K562 (cell line): ENCODE measurements at regions not wholly inside any gene's neighbourhood (a gene's known extent, or its start where the extent isn't known, plus 50 kb on each side); places are given as distances from the start of the nearest gene placed in this dataset.

ENCODE experiments used
- ATAC-seq: fragments of 200-7000 bp; cut with Tn5 transposase; 3 replicates; pipeline ENCODE4 v1.9.1; 2020; ENCODE audit warnings: moderate library complexity
- BruUV-seq: library from RNA; stranded (reverse); fragments of 400-500 nt; replicated peaks from 2 replicates; lab custom pipeline; 2021; lab: Mats Ljungman, UMichigan
- CTCF ChIA-PET: fragments of 300-600 bp; formaldehyde crosslinking; extraction: SDS; loops from one replicate; lab custom pipeline; 2021; ENCODE audit warnings: low intra/inter-chr PET ratio; lab: Yijun Ruan, JAX
- POLR2A ChIA-PET: fragments of 300-600, 350-650 bp; sonication (Branson Sonifier 250); formaldehyde crosslinking; extraction: SDS; loops from one replicate; lab custom pipeline; 2021; ENCODE audit warnings: antibody characterized with exemption, inconsistent platforms; lab: Yijun Ruan, JAX
- DNase-seq, 4 experiments: peaks; one replicate each; pipeline versions ENCODE4 v3.0.0 to v3.0.0-alpha.2; 2011 to 2018; ENCODE audit warnings: low spot score in 3 of 4, mixed read lengths in 3 of 4; ENCODE audit errors: extremely low read depth in 1 of 4
- FAIRE-seq: peaks from 2 replicates; lab custom pipeline; 2011; peaks lifted over from hg19 to GRCh38; lab: Jason Lieb, UNC
- H2AFZ ChIP-seq: 2 replicates; pipeline ENCODE4 v1.6.0; 2011; ENCODE audit warnings: low read depth, low read length, control low read depth, inconsistent platforms
- H3K27ac ChIP-seq: fragments of 200-600 bp; 3 replicates; pipeline ENCODE4 v1.8.0; 2011; ENCODE audit warnings: low read depth, mild to moderate bottlenecking, control low read depth, inconsistent platforms, low read length, moderate library complexity, mixed read lengths; ENCODE audit errors: extremely low read depth
- H3K27me3 ChIP-seq, 2 experiments: fragments of 300-600 bp in 1 of 2; 2 replicates in 1 of 2; 3 replicates in 1 of 2; pipeline versions ENCODE4 v1.6.0 to v1.8.0; 2011; ENCODE audit warnings: inconsistent platforms in 2 of 2, low read length in 2 of 2, mild to moderate bottlenecking in 1 of 2, mixed read lengths in 1 of 2, moderate library complexity in 1 of 2; ENCODE audit not compliant: control insufficient read depth in 2 of 2, insufficient read depth in 2 of 2
- H3K36me3 ChIP-seq: fragments of 300-600 bp; 3 replicates; pipeline ENCODE4 v1.8.0; 2011; ENCODE audit warnings: mild to moderate bottlenecking, low read length, inconsistent platforms; ENCODE audit not compliant: control insufficient read depth, insufficient read depth
- H3K4me1 ChIP-seq, 2 experiments: fragments of 200-600 bp in 1 of 2; replicated peaks in 1 of 2; 2 replicates in 1 of 2; 3 replicates in 1 of 2; pipeline versions ENCODE4 v1.5.1 to v1.8.0; 2011; ENCODE audit warnings: inconsistent platforms in 2 of 2, low read length in 2 of 2, mild to moderate bottlenecking in 1 of 2, mixed read lengths in 1 of 2, moderate library complexity in 1 of 2; ENCODE audit not compliant: control insufficient read depth in 2 of 2, insufficient read depth in 2 of 2
- H3K4me2 ChIP-seq: 2 replicates; pipeline ENCODE4 v1.6.1; 2011; ENCODE audit warnings: low read length, control low read depth, inconsistent platforms, mixed read lengths; ENCODE audit not compliant: insufficient read depth
- H3K4me3 ChIP-seq: fragments of 200-600 bp; sonication (generic), shearing (Covaris generic); 2 replicates; pipeline ENCODE4 v1.5.1; 2016; ENCODE audit warnings: control low read depth, inconsistent platforms
- H3K79me2 ChIP-seq: fragments of 200-600 bp; 3 replicates; pipeline ENCODE4 v1.8.0; 2011; ENCODE audit warnings: low read length, inconsistent platforms; ENCODE audit not compliant: control insufficient read depth, insufficient read depth
- H3K9ac ChIP-seq, 2 experiments: 2 replicates each; pipeline versions ENCODE4 v1.6.0 to v1.6.1; 2011; ENCODE audit warnings: low read depth in 2 of 2, low read length in 2 of 2, control low read depth in 1 of 2, inconsistent platforms in 1 of 2, mild to moderate bottlenecking in 1 of 2, mixed read lengths in 1 of 2; ENCODE audit not compliant: insufficient read depth in 1 of 2
- H3K9me1 ChIP-seq: one replicate; pipeline ENCODE4 v1.6.0; 2011; ENCODE audit warnings: inconsistent platforms, mild to moderate bottlenecking, low read length, moderate library complexity; ENCODE audit not compliant: control insufficient read depth, insufficient read depth
- H3K9me3 ChIP-seq: replicated peaks from 2 replicates; pipeline ENCODE4 v1.5.1; 2011; ENCODE audit warnings: low read depth, low read length, inconsistent platforms; ENCODE audit not compliant: control insufficient read depth, insufficient read depth
- H4K20me1 ChIP-seq: replicated peaks from 2 replicates; pipeline ENCODE4 v1.6.1; 2011; ENCODE audit warnings: low read length, inconsistent platforms, mixed read lengths; ENCODE audit not compliant: control insufficient read depth, insufficient read depth
- ADNP ChIP-seq: fragments of 200-800 bp; sonication (Bioruptor generic); IDR thresholded peaks from 2 replicates; pipeline ENCODE4 v1.6.1; 2016; ENCODE audit warnings: missing genetic modification characterization, missing compliant biosample characterization
- ARID1B ChIP-seq: fragments of 450-650 bp; IDR thresholded peaks from 2 replicates; pipeline ENCODE4 v1.6.1; 2016; ENCODE audit warnings: antibody characterized with exemption, mild to moderate bottlenecking, inconsistent platforms
- ATF1 ChIP-seq, 2 experiments: fragments of 450-650 bp in 1 of 2; IDR thresholded peaks; 2 replicates each; pipeline ENCODE4 v1.6.1; 2016; ENCODE audit warnings: missing compliant biosample characterization in 1 of 2, missing genetic modification characterization in 1 of 2
- ATF7 ChIP-seq: fragments of 450-650 bp; IDR thresholded peaks from 2 replicates; pipeline ENCODE4 v1.7.1; 2014; ENCODE audit warnings: mild to moderate bottlenecking, moderate library complexity
- CREM ChIP-seq: IDR thresholded peaks from 2 replicates; pipeline ENCODE4 v1.6.1; 2014; ENCODE audit warnings: antibody characterized with exemption, low read depth
- CTBP1 ChIP-seq: fragments of 450-650 bp; IDR thresholded peaks from 2 replicates; pipeline ENCODE4 v1.6.1; 2016; ENCODE audit warnings: borderline replicate concordance
- DPF2 ChIP-seq: fragments of 450-650 bp; IDR thresholded peaks from 2 replicates; pipeline ENCODE4 v1.6.1; 2016
- FOSL1 ChIP-seq: fragments of 200-800 bp; sonication (Bioruptor generic); conservative IDR thresholded peaks from 2 replicates; pipeline ENCODE4 v1.6.1; 2016; ENCODE audit warnings: missing genetic modification characterization, missing compliant biosample characterization
- GABPB1 ChIP-seq: sonication (generic); formaldehyde crosslinking; IDR thresholded peaks from 2 replicates; pipeline ENCODE4 v1.8.0; 2022; ENCODE audit warnings: mild to moderate bottlenecking, missing genetic modification reagents
- GATA2 ChIP-seq: sonication (generic); formaldehyde crosslinking; IDR thresholded peaks from 2 replicates; pipeline ENCODE4 v1.4.0; 2020; ENCODE audit warnings: mild to moderate bottlenecking, missing genetic modification reagents
- JUND ChIP-seq, 2 experiments: IDR thresholded peaks; 2 replicates in 1 of 2; 3 replicates in 1 of 2; pipeline ENCODE4 v1.6.1; 2011; ENCODE audit warnings: borderline replicate concordance in 2 of 2, low read depth in 2 of 2, low read length in 2 of 2, improper control_type of control experiment in 1 of 2, missing biosample characterization in 1 of 2, missing genetic modification characterization in 1 of 2, missing genetic modification reagents in 1 of 2
- L3MBTL2 ChIP-seq: fragments of 450-650 bp; IDR thresholded peaks from 2 replicates; pipeline ENCODE4 v1.6.1; 2016; ENCODE audit warnings: mild to moderate bottlenecking, moderate library complexity
- MEF2A ChIP-seq: IDR thresholded peaks from 2 replicates; pipeline ENCODE4 v1.6.1; 2011; ENCODE audit warnings: low read depth, mild to moderate bottlenecking, low read length, moderate library complexity; ENCODE audit not compliant: control insufficient read depth
- NFIX ChIP-seq: fragments of 250-450 bp; sonication (Bioruptor Pico); IDR thresholded peaks from 2 replicates; pipeline ENCODE4 v1.4.0; 2020; ENCODE audit warnings: low read depth, mild to moderate bottlenecking, moderate library complexity
- NRF1 ChIP-seq, 2 experiments: fragments of 450-650 bp; IDR thresholded peaks in 1 of 2; conservative IDR thresholded peaks in 1 of 2; 2 replicates each; pipeline ENCODE4 v1.6.1; 2014; ENCODE audit warnings: mild to moderate bottlenecking in 2 of 2
- SMARCA4 ChIP-seq: fragments of 450-650 bp; IDR thresholded peaks from 2 replicates; pipeline ENCODE4 v1.6.1; 2016
- SMARCE1 ChIP-seq: fragments of 450-650 bp; IDR thresholded peaks from 2 replicates; pipeline ENCODE4 v1.7.1; 2016; ENCODE audit warnings: mild to moderate bottlenecking
- SREBF1 ChIP-seq: fragments of 150-350 bp; IDR thresholded peaks from 2 replicates; pipeline ENCODE4 v1.6.1; 2014; ENCODE audit warnings: antibody characterized with exemption, low read depth, low read length, borderline replicate concordance
- STAT5A ChIP-seq: IDR thresholded peaks from 2 replicates; pipeline ENCODE4 v1.6.1; 2012; ENCODE audit warnings: low read length, inconsistent platforms, borderline replicate concordance
- TBL1XR1 ChIP-seq, 2 experiments: IDR thresholded peaks; 2 replicates each; pipeline ENCODE4 v1.6.1; 2012; ENCODE audit warnings: improper control_type of control experiment in 2 of 2, low read length in 2 of 2, mild to moderate bottlenecking in 1 of 2
- ZC3H11A ChIP-seq: IDR thresholded peaks from 2 replicates; pipeline ENCODE4 v1.6.1; 2012; ENCODE audit warnings: low read depth, low read length, improper control_type of control experiment
- ZFP30 ChIP-seq: fragments of 250-450 bp; sonication (Bioruptor Pico); IDR thresholded peaks from 2 replicates; pipeline ENCODE4 v1.8.0; 2022; ENCODE audit warnings: moderate library complexity, mild to moderate bottlenecking, inconsistent platforms, borderline replicate concordance
- ZNF644 ChIP-seq: fragments of 200-800 bp; sonication (Bioruptor generic); IDR thresholded peaks from 2 replicates; pipeline ENCODE4 v1.6.1; 2016; ENCODE audit warnings: low read depth, missing genetic modification characterization, missing compliant biosample characterization
- WGBS: fragments of 100-300 bp; shearing (Covaris generic); methylation state at CpG from one replicate; pipeline ENCODE4 v1.1.6; 2016; ENCODE audit warnings: low coverage, mixed read lengths; ENCODE audit not compliant: insufficient coverage; ENCODE audit errors: missing lambda C conversion rate; 5-methylcytosine and 5-hydroxymethylcytosine counted together
- in situ Hi-C: fragments of 300-500 bp; cut with MboI; formaldehyde crosslinking; loops from 4 replicates; pipeline ENCODE4 v1.15.0; 2018; ENCODE audit warnings: inconsistent platforms, mixed read lengths
- intact Hi-C: fragments of 100-400 bp; cut with micrococcal nuclease; formaldehyde crosslinking; loops from 2 replicates; pipeline ENCODE4 v1.14.2; 2022
- TF ChIP-seq, protein P1 (sequence below): fragments of 250-450 bp; sonication (Bioruptor Pico); IDR thresholded peaks from 2 replicates; pipeline ENCODE4 v1.4.0; 2020

DNA sequence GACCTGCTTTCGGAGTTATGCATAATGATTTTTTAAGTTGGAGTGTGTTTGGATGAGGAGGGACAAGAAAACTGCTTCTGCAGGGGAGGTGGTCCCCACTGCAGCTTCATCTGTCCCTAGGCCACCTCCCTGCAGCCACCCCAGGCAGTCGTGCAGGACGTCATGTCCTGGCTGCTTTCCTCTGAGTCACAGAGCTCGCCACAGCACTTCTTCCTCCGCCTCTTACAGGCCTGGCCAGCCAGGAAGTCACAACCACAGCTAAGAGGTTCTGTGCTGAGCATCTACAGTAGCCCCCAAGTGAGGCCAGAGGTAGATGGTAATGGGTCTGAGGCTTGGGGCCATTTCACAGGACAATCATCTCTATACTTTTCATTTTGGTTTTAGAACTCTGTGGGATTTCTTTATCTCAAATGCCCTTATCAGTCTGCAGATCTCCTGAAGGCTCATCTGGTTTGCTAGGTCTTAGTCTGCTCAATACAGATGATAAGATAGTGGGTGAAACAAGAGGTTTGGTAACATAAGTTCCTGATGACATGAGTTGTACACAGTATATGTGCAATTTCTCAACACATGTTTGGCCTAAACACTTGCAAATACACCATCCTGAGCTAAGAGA, 106.4 kb downstream of the ARF6 start:
- Histone ChIP-seq H3K4me2 (0 out of 2 replicates have a peak overlapping the region, but pooled peaks have one; percentile 0), H3K9me3 (no peaks in the 10 kb centered on the region), H3K4me3 (no peak overlapping the region), H3K9ac (no peak overlapping the region; a peak in 1 of 4 replicates), H4K20me1 (no peaks in the 10 kb centered on the region), H3K79me2 (peaks cover 13% of the 10 kb centered on the region; the same call in 2 of the 3 replicates), H3K9me1 (no peaks in the 10 kb centered on the region), H3K4me1 (peaks cover 39 to 40% of the 10 kb centered on the region in 2 experiments), H2AFZ (0 out of 2 replicates have a peak overlapping the region, but pooled peaks have one; percentile 18), H3K27ac (no peak overlapping the region), H3K36me3 (no peaks in the 10 kb centered on the region), H3K27me3 (no peaks in the 10 kb centered on the region)
- WGBS, result 22% methylated on average over 3 of the region's 5 CpGs
- FAIRE-seq (peak; percentile 80), DNase-seq (peak in 3 of 4 experiments; percentile 13 to 77 (median 63)), ATAC-seq (peak; percentile 17)
- POLR2A ChIA-PET, result interaction anchor here (0.6 to 1.9 kb wide), 5 partner anchors 12 to 162 kb away, joined by 3 to 7 read pairs (median 4); no protein-coding TSS in a partner anchor
- intact Hi-C loops, result no loop called here
- in situ Hi-C loops, result no loop called here
- CTCF ChIA-PET, result no interaction called here
- no TSS peak for BruUV-seq
- TF ChIP-seq NFIX (CRISPR knock-in tag) (no peak), ZNF644 (tag) (0 out of 2 replicates have a peak, but pooled peaks have one; percentile 43), DPF2 (peak; percentile 41; the same call in 1 of the 2 replicates), ATF7 (peak; percentile 47; the same call in 1 of the 2 replicates), GATA2 (CRISPR knock-in tag) (peak; percentile 67; the same call in 1 of the 2 replicates), SMARCA4 (peak; percentile 54), STAT5A (no peak), GABPB1 (0 out of 2 replicates have a peak, but pooled peaks have one; percentile 36), ADNP (tag) (no peak), ARID1B (peak; percentile 43), L3MBTL2 (0 out of 2 replicates have a peak, but pooled peaks have one; percentile 23), MEF2A (no peak), JUND (IDR thresholded peaks at IDR 0.05; ENCODE audit: borderline replicate concordance, low read depth, low read length) (peak; percentile 60; the same call in 1 of the 2 replicates), JUND (tag; IDR thresholded peaks at IDR 0.05; ENCODE audit: borderline replicate concordance, low read depth, low read length) (peak; percentile 43; the same call in 1 of the 3 replicates), TBL1XR1 (IDR thresholded peaks at IDR 0.05; ENCODE audit: low read length in 2 of 2) (peak in 1 of 2 experiments; percentile 21; a peak in 1 of 4 replicates), NRF1 (conservative IDR thresholded peaks at IDR 0.05 in 1 of 2, IDR thresholded peaks at IDR 0.05 in 1 of 2) (0 out of 4 replicates have a peak, but pooled peaks of 1 of the 2 experiments have one; percentile 21), CREM (peak; percentile 78), SMARCE1 (peak; percentile 50; the same call in 1 of the 2 replicates), ZC3H11A (no peak), FOSL1 (tag) (peak; percentile 56), SREBF1 (no peak), CTBP1 (0 out of 2 replicates have a peak, but pooled peaks have one; percentile 54), ATF1 (CRISPR knock-in tag; IDR thresholded peaks at IDR 0.05) (no peak), ATF1 (tag; IDR thresholded peaks at IDR 0.05) (peak; percentile 40; the same call in 1 of the 2 replicates), ZFP30 (no peak)
- TF ChIP-seq, protein P1, sequence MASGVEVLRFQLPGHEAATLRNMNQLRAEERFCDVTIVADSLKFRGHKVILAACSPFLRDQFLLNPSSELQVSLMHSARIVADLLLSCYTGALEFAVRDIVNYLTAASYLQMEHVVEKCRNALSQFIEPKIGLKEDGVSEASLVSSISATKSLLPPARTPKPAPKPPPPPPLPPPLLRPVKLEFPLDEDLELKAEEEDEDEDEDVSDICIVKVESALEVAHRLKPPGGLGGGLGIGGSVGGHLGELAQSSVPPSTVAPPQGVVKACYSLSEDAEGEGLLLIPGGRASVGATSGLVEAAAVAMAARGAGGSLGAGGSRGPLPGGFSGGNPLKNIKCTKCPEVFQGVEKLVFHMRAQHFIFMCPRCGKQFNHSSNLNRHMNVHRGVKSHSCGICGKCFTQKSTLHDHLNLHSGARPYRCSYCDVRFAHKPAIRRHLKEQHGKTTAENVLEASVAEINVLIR, result no peak
